WTC11 (cell line): ENCODE measurements at regions not wholly inside any gene's neighbourhood (a gene's known extent, or its start where the extent isn't known, plus 50 kb on each side); places are given as distances from the start of the nearest gene placed in this dataset.

ENCODE experiments used
- ATAC-seq: fragments of 200-7000 bp; cut with Tn5 transposase; 2 replicates; pipeline ENCODE4 v1.10.0; 2021; ENCODE audit warnings: mild to moderate bottlenecking, moderate library complexity
- CTCF ChIA-PET: fragments of 300-600 bp; sonication (Branson Sonifier 250); formaldehyde crosslinking; loops from one replicate; lab custom pipeline; 2021; ENCODE audit warnings: antibody characterized with exemption; lab: Charles Lee
- POLR2A ChIA-PET: fragments of 350-600 bp; sonication (Branson Sonifier 250); formaldehyde crosslinking; loops from one replicate; lab custom pipeline; 2021; ENCODE audit warnings: antibody characterized with exemption; lab: Charles Lee
- DNase-seq: peaks from one replicate; pipeline ENCODE4 v3.0.0; 2021; ENCODE audit warnings: low spot score
- H3K27ac Mint-ChIP-seq: 2 replicates; pipeline ENCODE4 v1.8.0; 2021; ENCODE audit warnings: mixed read lengths
- H3K27me3 Mint-ChIP-seq: 2 replicates; pipeline ENCODE4 v1.8.0; 2021; ENCODE audit warnings: low read depth, mild to moderate bottlenecking, moderate library complexity, mixed read lengths
- H3K36me3 Mint-ChIP-seq: 2 replicates; pipeline ENCODE4 v1.8.0; 2021; ENCODE audit warnings: mixed read lengths
- H3K4me1 Mint-ChIP-seq: 2 replicates; pipeline ENCODE4 v1.8.0; 2022; ENCODE audit warnings: mixed read lengths
- H3K4me3 Mint-ChIP-seq: 2 replicates; pipeline ENCODE4 v1.8.0; 2021; ENCODE audit warnings: mild to moderate bottlenecking, moderate library complexity, mixed read lengths
- H3K9me3 Mint-ChIP-seq: 2 replicates; pipeline ENCODE4 v1.8.0; 2021; ENCODE audit warnings: mixed read lengths
- AFF4 ChIP-seq: sonication (generic); formaldehyde crosslinking; IDR thresholded peaks from 2 replicates; pipeline ENCODE4 v1.8.1; 2023; ENCODE audit warnings: mild to moderate bottlenecking, missing genetic modification reagents, borderline replicate concordance
- CREM ChIP-seq: sonication (generic); formaldehyde crosslinking; IDR thresholded peaks from 2 replicates; pipeline ENCODE4 v1.8.1; 2022; ENCODE audit warnings: mild to moderate bottlenecking, missing genetic modification reagents, moderate library complexity
- CTCF ChIP-seq: fragments of 200-600 bp; IDR thresholded peaks from 2 replicates; pipeline ENCODE4 v1.8.0; 2022; ENCODE audit warnings: antibody characterized with exemption
- ESRRA ChIP-seq: sonication (generic); formaldehyde crosslinking; IDR thresholded peaks from 2 replicates; pipeline ENCODE4 v1.8.1; 2022; ENCODE audit warnings: mild to moderate bottlenecking, missing genetic modification reagents, borderline replicate concordance
- FOXJ3 ChIP-seq: sonication (generic); formaldehyde crosslinking; IDR thresholded peaks from 2 replicates; pipeline ENCODE4 v1.9.0; 2021; ENCODE audit warnings: missing genetic modification reagents, mild to moderate bottlenecking, borderline replicate concordance
- FOXK1 ChIP-seq: sonication (generic); formaldehyde crosslinking; IDR thresholded peaks from 2 replicates; pipeline ENCODE4 v1.8.0; 2022; ENCODE audit warnings: mild to moderate bottlenecking, moderate library complexity, missing genetic modification reagents
- HMGXB4 ChIP-seq: sonication (generic); formaldehyde crosslinking; IDR thresholded peaks from 2 replicates; pipeline ENCODE4 v1.8.1; 2023; ENCODE audit warnings: mild to moderate bottlenecking, moderate library complexity, missing genetic modification reagents
- IRF2 ChIP-seq: sonication (generic); formaldehyde crosslinking; IDR thresholded peaks from 2 replicates; pipeline ENCODE4 v1.8.0; 2022; ENCODE audit warnings: low read depth, missing genetic modification reagents, borderline replicate concordance
- MLX ChIP-seq: sonication (generic); formaldehyde crosslinking; IDR thresholded peaks from 2 replicates; pipeline ENCODE4 v1.8.1; 2023; ENCODE audit warnings: mild to moderate bottlenecking, missing genetic modification reagents, moderate library complexity
- MXD4 ChIP-seq: fragments of 250-450 bp; sonication (Bioruptor Pico); IDR thresholded peaks from 2 replicates; pipeline ENCODE4 v1.8.0; 2021; ENCODE audit warnings: mild to moderate bottlenecking, moderate library complexity, borderline replicate concordance
- MYBL2 ChIP-seq: sonication (generic); formaldehyde crosslinking; IDR thresholded peaks from 2 replicates; pipeline ENCODE4 v1.8.1; 2023; ENCODE audit warnings: mild to moderate bottlenecking, moderate library complexity, missing genetic modification reagents
- NR3C1 ChIP-seq: sonication (generic); formaldehyde crosslinking; conservative IDR thresholded peaks from 2 replicates; pipeline ENCODE4 v1.8.1; 2023; ENCODE audit warnings: low read depth, mild to moderate bottlenecking, missing genetic modification reagents
- OVOL2 ChIP-seq: fragments of 250-450 bp; sonication (Bioruptor Pico); IDR thresholded peaks from 2 replicates; pipeline ENCODE4 v1.9.0; 2021; ENCODE audit warnings: mild to moderate bottlenecking, borderline replicate concordance
- RORB ChIP-seq: fragments of 250-450 bp; sonication (Bioruptor Pico); IDR thresholded peaks from 2 replicates; pipeline ENCODE4 v1.9.0; 2021; ENCODE audit warnings: mild to moderate bottlenecking
- TCF7 ChIP-seq: sonication (generic); formaldehyde crosslinking; IDR thresholded peaks from 2 replicates; pipeline ENCODE4 v1.8.0; 2022; ENCODE audit warnings: mild to moderate bottlenecking, low read depth, missing genetic modification reagents, moderate library complexity
- TEAD1 ChIP-seq: sonication (generic); formaldehyde crosslinking; IDR thresholded peaks from 2 replicates; pipeline ENCODE4 v1.8.0; 2022; ENCODE audit warnings: mild to moderate bottlenecking, missing genetic modification reagents
- TP53 ChIP-seq: sonication (generic); formaldehyde crosslinking; IDR thresholded peaks from 2 replicates; pipeline ENCODE4 v1.8.1; 2023; ENCODE audit warnings: mild to moderate bottlenecking, missing genetic modification reagents
- USF1 ChIP-seq: sonication (generic); formaldehyde crosslinking; IDR thresholded peaks from 2 replicates; pipeline ENCODE4 v1.8.0; 2022; ENCODE audit warnings: mild to moderate bottlenecking, missing genetic modification reagents
- ZBTB21 ChIP-seq: sonication (generic); formaldehyde crosslinking; IDR thresholded peaks from 2 replicates; pipeline ENCODE4 v1.8.1; 2023; ENCODE audit warnings: mild to moderate bottlenecking, missing genetic modification reagents, borderline replicate concordance
- ZNF317 ChIP-seq: sonication (generic); formaldehyde crosslinking; IDR thresholded peaks from 2 replicates; pipeline ENCODE4 v1.8.1; 2023; ENCODE audit warnings: low read depth, mild to moderate bottlenecking, moderate library complexity, missing genetic modification reagents, borderline replicate concordance
- ZNF396 ChIP-seq: fragments of 250-450 bp; sonication (Bioruptor Pico); IDR thresholded peaks from 2 replicates; pipeline ENCODE4 v1.8.0; 2021; ENCODE audit warnings: mild to moderate bottlenecking, moderate library complexity, borderline replicate concordance
- ZNF671 ChIP-seq: fragments of 250-450 bp; sonication (Bioruptor Pico); IDR thresholded peaks from 2 replicates; pipeline ENCODE4 v1.8.0; 2021; ENCODE audit warnings: mild to moderate bottlenecking
- ZSCAN18 ChIP-seq: fragments of 250-450 bp; sonication (Bioruptor Pico); IDR thresholded peaks from 2 replicates; pipeline ENCODE4 v2.1.2; 2022; ENCODE audit warnings: mild to moderate bottlenecking, moderate library complexity

GRCh38 chr11:80586464-80586863, 1145.6 kb upstream of the TENM4 start (continued):
- TF ChIP-seq AFF4 (CRISPR knock-in tag) (no peak), OVOL2 (CRISPR knock-in tag) (no peak), TP53 (CRISPR knock-in tag) (no peak), FOXJ3 (CRISPR knock-in tag) (no peak)
- TF ChIP-seq, all 79 proteins: peak for 0

GRCh38 chr11:80584661-80585060, 1143.8 kb upstream of the TENM4 start:
- H3K9me3 Mint-ChIP-seq, result no peaks in the 10 kb centered on the region
- H3K4me3 Mint-ChIP-seq, result no peak overlapping the region
- ATAC-seq, result no peak; the same call in 1 of the 2 replicates
- H3K27ac Mint-ChIP-seq, result no peak overlapping the region
- TF ChIP-seq IRF2 (CRISPR knock-in tag) (no peak), ZBTB21 (no peak), CREM (CRISPR knock-in tag) (no peak)
- peaks cover 9% of the 10 kb centered on the region for H3K4me1 Mint-ChIP-seq
- ChIA-PET POLR2A (no interaction called here), CTCF (no interaction called here)
- no peaks in the 10 kb centered on the region for H3K36me3 Mint-ChIP-seq
- DNase-seq, result no peak
- no peaks in the 10 kb centered on the region for H3K27me3 Mint-ChIP-seq

- H3K4me1 Mint-ChIP-seq, result no peaks in the 10 kb centered on the region
- DNase-seq, result no peak
Measured at GRCh38 chr11:80569832-80570231, 1129.0 kb upstream of the TENM4 start.

More at GRCh38 chr11:80569832-80570231, 1129.0 kb upstream of the TENM4 start:
- no peak for ATAC-seq
- peaks cover 4% of the 10 kb centered on the region; the same call in 1 of the 2 replicates for H3K27me3 Mint-ChIP-seq
- H3K9me3 Mint-ChIP-seq, result peaks cover 25% of the 10 kb centered on the region
- ChIA-PET CTCF (no interaction called here), POLR2A (no interaction called here)
- H3K36me3 Mint-ChIP-seq, result peaks cover 17% of the 10 kb centered on the region
- no peak overlapping the region for H3K4me3 Mint-ChIP-seq
- TF ChIP-seq ZNF317 (CRISPR knock-in tag), result no peak
- no peak for TF ChIP-seq FOXK1 (CRISPR knock-in tag)
- TF ChIP-seq HMGXB4 (CRISPR knock-in tag), result no peak
- TF ChIP-seq FOXJ3 (CRISPR knock-in tag), result no peak
- TF ChIP-seq MYBL2 (CRISPR knock-in tag), result no peak
- TF ChIP-seq ESRRA (CRISPR knock-in tag), result no peak
- no peak for TF ChIP-seq IRF2 (CRISPR knock-in tag)
- TF ChIP-seq MLX (CRISPR knock-in tag), result no peak
- TF ChIP-seq TEAD1 (CRISPR knock-in tag), result no peak
- TF ChIP-seq ZNF671 (CRISPR knock-in tag), result no peak
- TF ChIP-seq ZSCAN18 (CRISPR knock-in tag), result no peak
- no peak for TF ChIP-seq TCF7
- no peak for TF ChIP-seq ZNF396 (CRISPR knock-in tag)
- no peak for TF ChIP-seq RORB (CRISPR knock-in tag)
- TF ChIP-seq NR3C1 (CRISPR knock-in tag), result no peak
- TF ChIP-seq MXD4 (CRISPR knock-in tag), result no peak
- TF ChIP-seq CTCF, result no peak
- TF ChIP-seq USF1 (CRISPR knock-in tag), result no peak
- H3K27ac Mint-ChIP-seq, result no peak overlapping the region
